HG03558 (cell line): ENCODE measurements at regions not wholly inside any gene's neighbourhood (a gene's known extent, or its start where the extent isn't known, plus 50 kb on each side); places are given as distances from the start of the nearest gene placed in this dataset.

ENCODE experiments used
- ATAC-seq: cut with Tn5 transposase; IDR thresholded peaks from one replicate; pipeline ENCODE4 v1.9.1; 2021; ENCODE audit warnings: moderate number of reproducible peaks; ENCODE audit not compliant: unreplicated experiment; ENCODE audit errors: extremely low read depth

DNA sequence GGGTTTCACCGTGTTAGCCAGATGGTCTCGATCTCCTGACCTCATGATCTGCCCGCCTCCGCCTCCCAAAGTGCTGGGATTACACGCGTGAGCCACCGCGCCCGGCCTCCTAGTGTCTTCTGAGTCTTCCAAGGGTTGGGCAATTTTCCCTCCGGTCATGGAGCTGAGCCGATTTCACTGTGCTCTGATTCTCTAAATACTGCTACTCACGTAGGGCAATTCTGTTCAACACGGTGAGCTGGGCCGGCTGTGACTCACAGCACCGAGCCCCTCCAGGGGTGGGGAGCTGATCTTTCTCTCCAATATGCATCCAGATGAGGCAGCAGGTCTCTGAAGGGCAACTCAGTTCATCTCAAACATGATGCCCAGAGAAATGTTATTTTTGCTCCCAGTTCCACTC is 71.6 kb upstream of the CD93 start:
- no peak for ATAC-seq

DNA sequence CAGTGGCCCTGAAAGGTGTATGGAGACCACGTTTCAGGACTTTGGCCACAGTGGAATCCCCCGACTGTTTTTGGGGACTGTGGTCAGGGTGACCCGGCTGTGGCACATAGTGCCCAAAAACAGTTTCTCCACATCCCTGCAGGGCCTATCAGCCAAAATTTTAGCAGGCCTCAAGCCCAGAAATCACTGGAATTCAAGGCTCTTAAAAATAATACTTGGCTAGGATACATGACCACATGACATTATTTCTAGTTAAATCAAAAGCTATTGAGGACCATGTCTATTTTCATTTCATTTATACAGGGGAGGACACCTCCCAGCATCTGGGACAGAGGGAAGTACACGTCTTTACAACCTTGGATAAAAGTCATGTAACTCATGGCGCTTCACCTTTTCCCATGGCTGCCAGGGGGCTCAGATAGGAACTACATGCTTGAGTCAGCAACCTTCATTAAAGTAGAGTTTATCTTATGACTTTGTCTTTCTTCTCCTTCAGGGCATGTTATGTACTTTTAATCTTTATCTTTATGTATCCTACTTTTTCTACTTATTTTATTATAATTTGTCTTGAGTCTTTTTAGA is 70.8 kb upstream of the CD93 start:
- no peak for ATAC-seq

DNA sequence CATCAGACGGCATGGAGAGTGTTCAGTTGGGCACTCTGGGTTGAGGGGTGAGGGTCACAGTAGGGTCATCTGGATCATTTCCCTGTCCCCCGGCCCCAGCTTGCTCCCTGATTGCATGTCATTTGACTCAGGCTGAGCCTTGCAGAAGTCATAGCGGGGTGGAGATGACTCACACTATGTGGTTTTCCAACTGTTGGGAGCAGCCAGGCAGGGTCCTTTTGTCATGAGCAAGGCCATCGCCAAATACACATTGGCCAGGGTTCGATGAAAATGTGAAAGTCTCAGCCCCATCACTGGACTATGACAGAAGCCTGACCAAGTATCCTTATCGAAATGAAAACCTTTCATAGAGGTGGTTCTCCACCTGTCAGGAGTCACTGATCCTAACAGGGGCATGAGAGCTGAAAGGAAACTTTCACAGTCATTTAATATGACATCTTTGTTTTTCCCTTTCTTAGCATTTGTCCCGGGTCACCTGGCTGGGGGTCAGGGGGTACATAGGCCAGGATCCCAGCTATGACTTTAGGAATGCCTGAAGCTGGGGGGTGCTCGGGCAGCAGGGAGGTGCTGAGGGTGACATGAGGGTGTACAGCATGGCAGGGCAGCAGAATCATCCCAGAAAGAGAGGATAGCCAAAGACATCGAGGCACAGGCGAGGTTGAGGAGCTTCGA is 70.2 kb upstream of the CD93 start:
- ATAC-seq = no peak

DNA sequence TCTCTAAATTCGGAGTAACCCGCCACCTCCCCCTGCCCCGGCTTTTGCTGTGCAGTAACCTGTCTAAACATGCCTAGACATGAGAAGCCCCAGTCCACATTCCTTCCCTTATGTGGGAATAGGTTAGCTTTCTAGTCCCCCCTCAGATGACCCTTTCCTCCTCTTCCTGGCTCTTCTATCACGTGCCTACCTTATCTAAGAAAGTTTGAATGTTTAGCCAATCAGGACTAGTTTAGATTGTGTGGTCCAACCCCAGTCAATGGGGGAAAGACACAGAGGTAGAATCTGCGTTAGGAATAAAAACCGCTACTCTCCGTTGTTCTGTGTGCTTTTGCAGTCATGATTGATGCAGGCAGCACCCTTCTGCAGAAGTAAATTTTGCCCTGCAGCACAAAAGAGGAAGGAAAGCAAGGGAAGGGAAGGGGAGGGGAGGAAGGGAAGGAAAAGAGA is 69.0 kb upstream of the CD93 start:
- no peak for ATAC-seq

DNA sequence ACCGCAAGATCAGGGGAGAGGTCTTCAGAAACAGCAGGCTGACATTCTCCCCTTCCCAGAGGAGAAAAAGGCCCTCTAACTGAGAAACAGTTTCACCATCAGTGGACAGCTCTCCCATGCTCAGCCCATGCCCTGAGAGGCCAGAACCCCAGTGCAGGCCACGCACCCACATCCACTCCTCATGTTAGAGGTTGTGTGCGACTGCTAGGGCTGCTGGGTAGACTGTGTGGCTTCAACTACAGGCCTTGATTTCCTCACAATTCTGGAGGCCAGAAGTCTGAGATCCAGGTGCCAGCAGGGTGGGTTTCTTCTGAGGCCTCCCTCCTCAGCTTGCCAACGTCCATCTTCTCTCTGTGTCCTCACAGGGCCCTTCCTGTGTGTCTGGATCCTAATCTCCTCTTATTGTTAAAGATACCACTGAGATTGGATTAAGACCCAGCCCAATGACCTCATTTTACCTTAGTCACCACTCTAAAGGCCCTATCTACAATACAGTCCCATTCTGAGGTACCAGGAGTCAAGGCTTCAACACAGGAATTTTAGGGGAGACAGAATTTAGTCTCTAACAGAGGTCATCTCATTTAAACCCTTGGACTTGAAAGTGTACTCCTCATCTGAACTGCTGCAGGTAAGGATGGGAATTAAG is 67.7 kb upstream of the CD93 start:
- no peak for ATAC-seq

DNA sequence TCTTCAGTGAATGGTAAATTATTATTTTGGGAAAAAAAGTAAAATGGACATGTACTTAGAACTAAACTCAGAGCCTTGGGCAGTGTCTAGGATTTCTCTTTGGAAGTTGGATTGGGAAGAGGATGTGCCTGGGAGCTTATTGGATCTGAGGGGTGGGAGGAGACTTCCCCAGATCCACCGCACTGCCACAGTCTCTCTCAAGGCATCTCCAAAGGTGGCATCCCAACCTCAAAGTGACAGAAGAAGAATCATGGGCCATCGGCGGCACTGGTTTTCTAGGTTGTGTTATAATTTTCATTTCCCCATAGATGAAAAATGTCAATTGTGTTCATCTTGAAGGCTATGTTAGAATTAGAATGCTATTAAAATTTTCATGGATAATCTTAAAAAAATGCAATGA is 66.8 kb upstream of the CD93 start:
- no peak for ATAC-seq

DNA sequence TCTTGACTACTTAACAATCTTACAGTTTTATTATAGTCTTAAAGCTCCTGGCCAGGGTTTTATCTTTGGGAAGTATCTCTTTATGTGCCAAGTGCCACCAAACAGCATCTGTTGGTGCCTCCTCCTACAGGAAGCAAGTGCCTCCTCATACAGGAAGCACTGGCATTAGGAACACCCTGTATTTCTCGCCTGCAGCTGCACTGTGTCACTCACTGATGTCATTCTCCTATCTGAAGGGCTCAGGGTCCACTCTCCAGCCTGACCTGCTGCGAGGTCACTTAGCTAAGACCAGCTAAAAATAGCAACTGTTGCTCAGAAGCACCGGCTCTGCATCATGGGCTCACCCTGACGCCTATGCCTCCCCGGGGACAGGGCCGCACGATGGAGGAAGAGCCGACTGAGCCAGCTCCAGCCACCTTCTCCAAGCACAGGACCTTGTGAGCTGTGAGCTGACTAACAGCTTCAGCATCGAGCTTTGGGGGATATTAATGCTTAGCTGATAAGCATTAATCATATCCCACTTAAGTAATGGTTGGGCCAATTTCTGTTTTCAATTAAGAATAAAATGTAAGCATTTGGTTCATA is 66.3 kb upstream of the CD93 start:
- ATAC-seq = no peak

DNA sequence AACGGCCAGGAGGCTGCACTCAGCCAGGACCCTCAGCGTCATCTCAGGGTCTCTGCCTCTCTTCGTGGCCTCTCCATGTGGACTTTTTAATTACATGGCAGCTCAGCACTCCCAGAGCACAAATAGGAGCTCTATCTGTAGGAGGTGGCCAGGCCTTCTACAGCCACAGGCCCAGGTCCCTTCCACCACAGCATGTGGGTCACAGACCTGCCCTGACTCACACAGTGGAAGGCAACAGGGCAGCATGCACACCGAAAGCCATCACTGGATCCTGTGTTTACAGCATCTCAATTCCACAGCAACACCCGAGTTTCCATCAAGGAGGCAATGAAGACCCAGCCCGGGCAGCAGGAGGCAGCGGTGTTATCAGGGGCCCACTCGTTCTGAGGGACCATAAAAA is 65.8 kb upstream of the CD93 start:
- ATAC-seq = no peak

DNA sequence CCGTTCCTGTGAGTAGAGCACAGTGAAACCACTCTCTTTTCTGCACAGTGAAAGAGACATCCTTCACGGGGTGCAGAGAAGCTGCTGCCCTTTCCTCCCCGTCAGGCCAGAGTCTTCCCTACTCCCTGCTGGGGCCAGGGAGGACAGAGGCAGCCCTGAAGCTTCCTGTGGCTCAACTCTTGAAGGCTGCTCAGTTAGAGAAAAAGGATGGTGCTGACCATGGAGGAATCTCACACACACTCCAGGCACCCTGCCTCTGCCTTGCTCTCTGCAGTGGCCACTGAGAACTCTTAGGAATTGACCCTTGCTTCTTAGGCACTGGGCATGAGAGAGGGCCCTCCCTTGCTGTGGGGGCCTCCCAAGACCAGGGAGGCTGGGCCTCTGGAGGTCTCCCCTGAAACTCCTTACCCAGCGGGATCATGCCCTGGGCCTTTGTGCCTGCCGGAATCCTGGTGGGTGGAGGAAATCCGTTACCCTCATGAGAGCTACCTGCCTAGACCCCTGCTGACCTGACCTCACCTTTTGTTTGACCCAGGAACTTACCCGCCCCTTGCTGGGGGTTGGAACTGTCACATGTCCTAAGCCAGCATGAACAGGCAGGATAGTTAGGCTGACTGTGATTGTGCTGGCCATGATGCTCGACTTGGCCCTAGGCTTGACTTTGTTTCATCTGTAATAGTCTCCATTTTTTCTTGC is 65.0 kb upstream of the CD93 start:
- no peak for ATAC-seq

DNA sequence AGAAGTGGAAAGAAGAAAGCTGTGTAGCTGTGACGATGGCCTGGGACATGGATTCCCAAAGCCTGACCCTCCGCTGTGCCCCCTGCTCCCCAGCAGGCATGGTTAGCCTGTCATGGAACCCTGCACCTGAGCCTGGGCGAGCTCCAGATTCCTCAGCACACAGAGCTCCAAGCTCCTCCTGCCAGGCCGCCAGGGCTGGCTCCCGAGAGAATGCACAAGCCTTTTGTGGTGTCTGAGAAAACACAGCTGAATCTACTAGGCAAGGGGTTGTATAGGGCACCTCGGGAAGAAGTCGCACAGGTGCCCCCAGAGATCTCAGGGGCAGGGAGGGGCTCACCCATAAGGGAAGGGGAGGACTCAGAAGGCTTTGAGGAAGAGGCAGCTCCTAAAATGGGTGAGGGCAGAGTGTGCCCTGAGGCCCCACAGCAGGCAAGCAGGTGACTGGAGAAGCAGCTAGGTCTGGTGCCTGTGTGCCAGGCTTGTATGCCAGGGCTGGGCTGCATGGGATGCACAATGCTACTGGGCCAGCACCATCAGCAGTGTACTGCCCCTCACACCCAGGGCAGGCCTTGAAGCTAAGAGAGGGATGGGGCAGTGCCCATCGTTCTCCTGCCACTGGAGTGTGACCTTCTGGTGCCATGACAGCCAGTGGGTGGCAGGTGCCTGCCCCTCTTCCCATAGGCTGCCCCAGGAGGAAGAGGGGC is 64.3 kb upstream of the CD93 start:
- no peak for ATAC-seq

DNA sequence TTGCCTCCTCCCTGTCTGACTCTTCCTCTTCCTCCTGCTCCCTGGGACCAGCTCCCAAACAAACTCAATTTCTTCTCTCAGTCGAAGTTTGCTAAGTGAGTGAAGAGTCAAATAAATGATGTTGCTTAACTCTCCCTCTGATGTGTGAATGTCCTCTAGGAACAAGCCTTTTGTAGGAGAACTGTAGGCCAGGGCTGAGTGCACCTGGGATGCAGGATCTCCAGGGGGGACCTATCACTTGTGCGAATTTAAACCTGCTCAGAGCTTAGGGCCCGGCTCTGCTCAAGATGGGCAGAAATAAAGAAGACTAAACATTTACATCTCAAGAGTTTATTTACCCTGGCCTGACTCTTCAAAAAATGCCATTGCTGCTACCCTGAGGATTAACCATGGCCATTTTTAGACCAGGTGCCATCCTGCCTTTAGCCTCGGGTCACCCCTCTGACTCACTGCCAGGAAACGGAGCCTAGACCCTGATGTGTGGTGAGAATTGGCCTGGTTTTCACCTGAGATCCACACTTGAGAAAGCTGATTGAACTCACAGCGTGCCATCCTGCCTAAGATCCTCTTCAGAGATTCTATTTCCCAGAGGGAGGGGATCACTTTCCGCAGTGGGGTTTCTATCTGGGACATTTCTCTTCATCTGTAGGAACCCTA is 63.6 kb upstream of the CD93 start:
- no peak for ATAC-seq

DNA sequence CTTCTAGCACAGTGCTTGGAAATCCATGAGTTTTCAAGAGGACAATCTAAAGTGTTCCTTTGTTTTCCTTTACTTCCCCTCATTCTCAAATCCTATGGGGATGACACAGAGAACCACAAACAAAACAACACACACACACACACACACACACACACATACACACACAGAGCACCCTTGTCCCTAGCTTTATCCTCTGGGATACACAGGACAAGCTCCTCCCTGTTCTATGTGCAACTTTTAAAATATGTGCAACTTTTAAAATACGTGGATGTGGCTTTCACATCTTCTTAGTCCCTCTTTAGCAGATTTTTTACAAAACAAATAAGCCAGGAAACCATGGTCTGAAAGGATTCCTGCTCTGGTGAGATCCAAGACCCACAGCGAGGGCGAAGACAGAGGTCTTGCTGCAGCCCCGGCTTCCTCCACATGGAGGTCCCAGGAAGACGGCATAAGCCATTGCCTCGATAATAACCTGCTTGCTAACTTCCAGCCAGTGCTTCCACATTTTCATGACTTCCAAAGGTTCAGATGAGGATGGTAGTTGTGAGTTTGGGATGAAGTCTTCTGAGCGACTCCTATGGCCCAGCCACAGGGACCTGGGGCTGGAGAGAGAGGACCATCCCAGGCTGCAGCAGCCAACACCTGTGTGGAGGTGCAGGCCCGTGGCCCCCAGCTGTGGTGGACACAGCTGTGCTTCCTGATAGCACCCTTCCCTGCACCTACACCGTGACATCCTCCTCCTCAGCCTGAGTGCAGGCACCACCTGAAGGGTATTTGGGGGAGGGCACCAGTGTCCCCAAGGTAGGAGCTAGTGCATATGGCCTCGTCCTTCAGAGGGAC is 62.8 kb upstream of the CD93 start:
- no peak for ATAC-seq

DNA sequence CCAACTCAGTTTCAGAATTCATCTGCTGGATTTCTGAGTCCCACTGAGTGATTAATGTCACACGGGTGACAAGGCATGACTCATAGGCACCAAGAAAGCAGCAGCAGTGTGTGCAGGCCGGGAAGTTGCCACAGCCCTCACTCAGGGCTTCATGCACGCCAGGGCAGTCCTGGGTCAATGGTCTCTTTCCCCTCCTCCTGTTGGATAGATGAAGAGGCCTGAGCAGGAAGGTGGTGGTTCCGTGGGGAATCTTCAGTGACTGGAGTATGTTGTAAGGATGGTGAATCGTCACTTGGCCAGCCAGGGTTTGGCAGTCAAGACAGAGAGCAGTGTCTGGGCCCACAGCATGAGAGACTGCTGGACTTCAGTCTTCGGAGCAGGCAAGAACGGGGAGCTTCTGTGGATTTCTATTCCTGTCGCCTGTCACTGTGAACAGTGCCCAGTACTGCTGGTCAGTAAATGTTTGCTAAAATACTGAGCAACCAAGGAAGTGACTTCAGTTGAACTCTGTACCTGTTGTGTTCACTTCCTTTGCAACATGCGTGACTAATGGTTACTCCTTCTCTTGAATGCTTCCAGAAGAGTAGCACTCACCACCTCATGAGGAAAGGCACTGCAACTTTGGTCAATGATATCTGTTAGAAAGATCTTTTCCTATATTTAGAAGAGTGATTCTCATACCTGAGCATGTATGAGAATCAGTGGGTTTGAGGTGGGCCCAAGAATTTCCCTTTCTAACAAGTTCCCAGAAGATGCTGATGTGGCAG is 62.0 kb upstream of the CD93 start:
- ATAC-seq = no peak

DNA sequence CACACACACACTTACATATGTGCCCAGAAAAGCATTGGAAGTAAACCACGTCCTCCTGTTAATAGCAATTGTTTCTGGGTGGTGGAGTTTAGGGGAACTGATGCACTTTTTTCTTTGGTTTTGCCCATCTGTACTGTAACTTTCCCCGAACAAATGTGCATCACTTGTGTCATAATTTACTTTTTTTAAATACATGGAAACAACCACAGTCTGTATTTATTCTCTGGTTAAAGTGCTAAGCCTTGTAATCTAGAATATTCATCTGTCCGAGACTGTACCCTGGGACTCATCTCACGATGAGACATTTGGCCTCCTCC is 61.5 kb upstream of the CD93 start:
- ATAC-seq = no peak

DNA sequence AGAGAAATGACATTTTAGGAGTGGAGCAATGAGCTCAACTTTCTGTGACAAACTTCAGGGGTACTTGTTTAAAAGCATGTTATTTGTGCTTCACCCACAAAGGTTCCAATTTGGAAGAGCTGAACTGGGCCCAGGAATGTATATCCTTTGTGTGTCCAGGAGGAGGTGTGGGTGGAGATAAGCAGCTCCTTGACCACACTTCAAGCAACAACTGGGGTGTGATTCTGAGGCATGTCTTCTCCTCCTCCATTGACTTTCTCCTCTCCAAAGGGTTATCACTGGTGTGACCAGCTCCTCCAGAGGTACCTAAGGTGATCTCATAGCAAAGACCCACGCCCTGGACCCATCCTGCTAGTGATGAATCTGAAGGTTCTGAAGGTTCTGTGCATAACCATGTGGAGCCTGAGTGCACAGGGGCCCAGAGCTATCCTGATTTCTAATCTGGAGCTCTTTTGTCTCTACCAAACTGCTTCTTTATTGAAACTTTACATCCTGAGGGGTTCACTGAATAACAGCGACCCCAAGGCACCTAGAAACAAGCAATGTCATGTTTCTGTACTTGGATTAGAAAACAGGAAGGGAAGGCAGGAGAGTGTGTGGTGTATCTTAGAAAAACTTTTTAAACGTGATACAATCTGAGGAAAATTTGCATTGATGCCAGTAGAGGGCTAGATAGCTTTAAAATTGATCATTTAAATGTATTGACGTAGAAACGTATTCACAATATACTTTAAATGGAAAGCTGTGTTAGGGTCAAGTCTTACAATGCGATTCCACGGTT is 60.9 kb upstream of the CD93 start:
- ATAC-seq = no peak

DNA sequence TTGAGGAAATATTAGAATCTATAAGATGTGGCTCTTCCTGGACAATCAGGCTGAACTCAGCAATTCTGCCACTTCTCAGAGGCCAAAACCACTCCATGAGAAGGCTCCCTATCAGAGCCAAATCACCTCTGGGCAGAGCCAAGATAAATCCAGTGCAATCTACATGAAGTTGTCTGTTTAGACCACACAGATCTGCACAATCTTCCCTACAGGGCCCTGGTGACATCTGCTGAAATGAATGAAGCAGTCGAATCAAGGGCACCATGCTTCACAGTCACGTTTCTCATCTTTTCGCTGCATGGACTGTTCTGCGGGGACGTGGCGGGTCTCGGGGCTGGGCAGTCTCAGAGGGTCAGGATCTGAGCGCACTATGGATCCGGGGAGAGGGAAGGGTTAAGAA is 60.1 kb upstream of the CD93 start:
- no peak for ATAC-seq

DNA sequence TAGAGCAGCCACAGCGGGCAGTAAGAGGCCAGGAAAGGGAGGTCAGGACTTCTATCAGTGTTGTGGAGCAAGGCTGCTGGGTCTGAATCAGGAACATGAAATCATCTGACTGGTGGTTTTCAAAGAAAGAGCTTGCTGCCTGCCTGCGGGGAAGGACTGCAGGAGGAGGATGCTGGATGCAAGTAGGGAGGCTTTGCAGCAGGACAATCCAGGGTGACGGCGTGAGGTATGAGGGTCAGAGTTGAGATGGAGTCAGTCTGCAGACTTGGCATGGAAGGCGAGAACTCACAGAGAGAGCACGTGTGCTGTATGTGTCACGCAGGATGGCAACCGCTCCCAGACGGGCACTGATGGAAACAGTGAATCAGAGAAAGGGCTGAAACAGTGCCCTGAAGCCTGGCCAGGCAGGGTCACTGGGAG is 59.2 kb upstream of the CD93 start:
- no peak for ATAC-seq

DNA sequence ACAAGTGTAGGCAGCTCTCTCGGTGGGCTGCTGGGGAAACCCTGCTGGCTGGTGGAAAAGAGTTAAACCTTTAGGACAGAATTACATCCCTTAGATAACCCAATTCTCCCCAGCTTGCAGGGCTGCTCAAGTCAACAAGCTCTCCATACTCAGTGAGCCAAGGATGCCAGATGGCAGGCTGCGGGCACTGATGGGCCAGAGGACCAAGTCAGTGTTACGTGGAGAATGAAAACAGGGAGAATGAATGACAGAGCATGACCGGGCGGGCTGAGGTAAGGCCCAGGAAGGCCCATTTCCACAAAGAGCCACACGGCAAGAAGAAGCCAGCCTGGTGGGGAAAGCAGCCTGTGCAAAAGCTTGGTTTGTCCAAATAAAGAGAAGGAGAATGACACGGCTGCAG is 58.7 kb upstream of the CD93 start:
- no peak for ATAC-seq
